Prostate gland (tissue), 2 donors: ENCODE measurements at regions not wholly inside any gene's neighbourhood (a gene's known extent, or its start where the extent isn't known, plus 50 kb on each side); places are given as distances from the start of the nearest gene placed in this dataset.

Source experiments
- CTCF ChIP-seq, 4 experiments: fragments of 200-600 bp in 2 of 4; fragments of 450-650 bp in 2 of 4; sonication (generic) in 2 of 4; IDR thresholded peaks; 1 replicate in 3 of 4; 2 replicates in 1 of 4; pipeline ENCODE4 v1.5.1; 2016 to 2019; ENCODE audit warnings: antibody characterized with exemption in 4 of 4, mild to moderate bottlenecking in 2 of 4, moderate library complexity in 2 of 4
- POLR2A ChIP-seq: fragments of 450-650 bp; IDR thresholded peaks from one replicate; pipeline ENCODE4 v1.6.1; 2016; ENCODE audit warnings: antibody characterized with exemption, mild to moderate bottlenecking
- POLR2AphosphoS5 ChIP-seq: sonication (generic); formaldehyde crosslinking; IDR thresholded peaks from one replicate; pipeline ENCODE4 v1.6.1; 2017; ENCODE audit warnings: antibody characterized with exemption

- TF ChIP-seq CTCF (IDR thresholded peaks at IDR 0.05): no peak
- no peak for TF ChIP-seq POLR2A
- TF ChIP-seq POLR2AphosphoS5: no peak
Observed at GRCh38 chr4:84403656-84404055, 95.4 kb downstream of the NKX6-1 start.
